ENCODE measurements at regions not wholly inside any gene's neighbourhood (a gene's known extent, or its start where the extent isn't known, plus 50 kb on each side); places are given as distances from the start of the nearest gene placed in this dataset.
A peak's percentile ranks its signal among the peaks of the same experiment; 100 is the strongest.
"Not testable (repeated sequence)": the region's sequence is repeated elsewhere in the genome, so short reads cannot be mapped to it uniquely, and the experiment has no call there.

- no peak for TF ChIP-seq CTCF (IDR thresholded peaks at IDR 0.05; ENCODE audit: low read depth, low read length, missing control alignments)
- no peak overlapping the region for H3K4me3 ChIP-seq (ENCODE audit: low read depth, low read length)
- no peak for DNase-seq (ENCODE audit: low read depth)
Measured at GRCh38 chr20:59485576-59486454, 118.5 kb upstream of the PHACTR3 start.

GRCh38 chr20:59488459-59488858 lies 115.9 kb upstream of the PHACTR3 start:
- DNase-seq (ENCODE audit: low read depth); H3K4me3 ChIP-seq (ENCODE audit: low read depth, low read length): not testable (repeated sequence)

GRCh38 chr20:59490196-59491004 lies 113.9 kb upstream of the PHACTR3 start:
- not testable (repeated sequence) for H3K4me3 ChIP-seq (ENCODE audit: low read depth, low read length); DNase-seq (ENCODE audit: low read depth)

DNA sequence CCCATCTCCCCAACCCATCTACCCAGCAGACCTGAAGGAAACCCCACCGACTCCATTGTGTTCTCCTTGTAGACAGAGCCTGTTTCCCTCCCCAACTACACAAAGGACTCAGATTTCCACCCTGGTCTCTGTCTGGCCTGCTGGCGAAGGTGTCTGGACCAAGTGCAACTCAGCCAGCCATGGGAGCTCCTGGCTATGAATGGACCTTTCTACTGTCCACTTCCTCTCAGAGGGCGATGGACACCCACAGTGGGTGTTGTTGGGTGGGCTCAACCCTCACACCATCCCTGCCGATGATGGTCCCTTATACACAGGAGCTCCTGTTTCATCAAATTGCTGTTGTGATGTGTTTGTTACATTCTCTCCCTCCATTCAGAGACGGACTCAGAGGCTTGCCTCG lies 112.5 kb upstream of the PHACTR3 start:
- no peak for DNase-seq (ENCODE audit: low read depth)
- no peak overlapping the region for H3K4me3 ChIP-seq (ENCODE audit: low read depth, low read length)
- TF ChIP-seq CTCF (IDR thresholded peaks at IDR 0.05; ENCODE audit: low read depth, low read length, missing control alignments): no peak

- no peak for TF ChIP-seq CTCF (IDR thresholded peaks at IDR 0.05; ENCODE audit: low read depth, low read length, missing control alignments)
- no peak overlapping the region for H3K4me3 ChIP-seq (ENCODE audit: low read depth, low read length)
- DNase-seq (ENCODE audit: low read depth): no peak
Measured at GRCh38 chr20:59493926-59494325, 110.4 kb upstream of the PHACTR3 start.

- DNase-seq (ENCODE audit: low read depth): no peak
- no peak overlapping the region for H3K4me3 ChIP-seq (ENCODE audit: low read depth, low read length)
- TF ChIP-seq CTCF (IDR thresholded peaks at IDR 0.05; ENCODE audit: low read depth, low read length, missing control alignments): no peak
Measured at GRCh38 chr20:59495166-59495565, 109.2 kb upstream of the PHACTR3 start.

GRCh38 chr20:59495894-59496510 lies 108.3 kb upstream of the PHACTR3 start:
- peak; percentile 12 for DNase-seq (ENCODE audit: low read depth)
- TF ChIP-seq CTCF (IDR thresholded peaks at IDR 0.05; ENCODE audit: low read depth, low read length, missing control alignments): peak; percentile 95

More at GRCh38 chr20:59495894-59496510, 108.3 kb upstream of the PHACTR3 start:
- H3K4me3 ChIP-seq (ENCODE audit: low read depth, low read length): no peak overlapping the region
